Thymus (tissue), 11 donors: ENCODE measurements at regions not wholly inside any gene's neighbourhood (a gene's known extent, or its start where the extent isn't known, plus 50 kb on each side); places are given as distances from the start of the nearest gene placed in this dataset.

Experiments used
- DNase-seq, 9 donors: peaks; one replicate each; pipeline ENCODE4 v3.0.0-alpha.2; 2013; ENCODE audit warnings: low spot score in 9 of 9, low read depth in 6 of 9, missing footprints in 1 of 9
- H3K27ac ChIP-seq, 2 donors: one replicate each; pipeline ENCODE4 v1.5.1; 2013; ENCODE audit warnings: control low read depth in 1 of 2, low read depth in 1 of 2, low read length in 1 of 2, mild to moderate bottlenecking in 1 of 2, moderate library complexity in 1 of 2
- H3K27me3 ChIP-seq, 2 donors: one replicate each; pipeline ENCODE4 v1.5.1; 2013; ENCODE audit warnings: low read length in 1 of 2; ENCODE audit not compliant: control insufficient read depth in 2 of 2, insufficient read depth in 1 of 2
- H3K36me3 ChIP-seq, 2 donors: one replicate each; pipeline ENCODE4 v1.5.1; 2013; ENCODE audit warnings: low read length in 1 of 2, mild to moderate bottlenecking in 1 of 2, moderate library complexity in 1 of 2; ENCODE audit not compliant: control insufficient read depth in 2 of 2, insufficient read depth in 2 of 2
- H3K4me1 ChIP-seq, 2 donors: one replicate each; pipeline ENCODE4 v1.5.1; 2013; ENCODE audit warnings: low read length in 2 of 2; ENCODE audit not compliant: control insufficient read depth in 2 of 2, insufficient read depth in 2 of 2
- H3K4me3 ChIP-seq, 2 donors: one replicate each; pipeline ENCODE4 v1.5.1; 2013; ENCODE audit warnings: low read length in 2 of 2, control low read depth in 1 of 2, mild to moderate bottlenecking in 1 of 2
- H3K9me3 ChIP-seq, 2 donors: one replicate each; pipeline ENCODE4 v1.5.1; 2013; ENCODE audit warnings: low read length in 1 of 2, mild to moderate bottlenecking in 1 of 2; ENCODE audit not compliant: control insufficient read depth in 2 of 2, insufficient read depth in 1 of 2
- WGBS: extraction: QIAGEN DNeasy Blood & Tissue Kit; methylation state at CpG from one replicate; pipeline ENCODE4 v1.1.7; 2013; 5-methylcytosine and 5-hydroxymethylcytosine counted together
- donor health status: healthy.

DNA sequence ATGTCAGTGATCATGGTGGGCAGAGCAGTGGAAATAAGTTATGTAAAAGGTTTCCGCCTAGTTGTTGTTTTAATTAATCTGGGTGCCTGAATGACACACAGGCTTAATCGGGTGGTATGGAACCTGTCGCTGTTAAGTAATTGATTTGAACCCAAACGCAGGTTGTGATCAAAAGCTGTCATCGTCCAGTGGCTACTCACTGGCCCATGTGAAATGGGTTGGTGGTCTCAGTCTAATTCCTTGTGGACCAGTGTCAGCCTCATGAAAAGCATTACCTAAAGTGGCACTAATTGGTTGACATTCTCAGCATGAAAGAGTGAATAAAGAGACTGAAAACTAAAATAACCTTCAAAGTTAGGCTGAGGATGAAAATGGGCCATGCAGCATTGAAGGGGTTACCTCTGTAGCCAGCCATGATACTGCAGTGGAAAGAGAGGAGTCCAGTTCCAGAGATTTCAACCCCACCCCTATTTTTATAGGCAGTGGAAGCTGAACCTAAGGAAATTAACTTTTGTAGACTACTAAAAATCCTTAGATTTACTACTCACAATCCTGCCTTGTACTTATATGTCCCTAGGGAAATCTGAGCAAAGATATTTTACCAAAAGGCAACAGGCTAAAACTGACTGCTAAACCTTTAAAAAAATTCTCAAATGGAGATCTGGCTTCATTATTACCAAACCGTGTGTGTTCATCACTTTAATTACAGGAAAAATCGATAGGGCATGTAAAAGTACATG is 251.7 kb upstream of the TENM3 start:
- no peaks in the 10 kb centered on the region for H3K27me3 ChIP-seq
- no peaks in the 10 kb centered on the region for H3K4me1 ChIP-seq
- no peak for DNase-seq
- no peak overlapping the region for H3K4me3 ChIP-seq
- 91% methylated on average over 7 of the region's 7 CpGs for WGBS
- H3K9me3 ChIP-seq: no peaks in the 10 kb centered on the region
- no peaks in the 10 kb centered on the region for H3K36me3 ChIP-seq
- H3K27ac ChIP-seq: no peak overlapping the region

DNA sequence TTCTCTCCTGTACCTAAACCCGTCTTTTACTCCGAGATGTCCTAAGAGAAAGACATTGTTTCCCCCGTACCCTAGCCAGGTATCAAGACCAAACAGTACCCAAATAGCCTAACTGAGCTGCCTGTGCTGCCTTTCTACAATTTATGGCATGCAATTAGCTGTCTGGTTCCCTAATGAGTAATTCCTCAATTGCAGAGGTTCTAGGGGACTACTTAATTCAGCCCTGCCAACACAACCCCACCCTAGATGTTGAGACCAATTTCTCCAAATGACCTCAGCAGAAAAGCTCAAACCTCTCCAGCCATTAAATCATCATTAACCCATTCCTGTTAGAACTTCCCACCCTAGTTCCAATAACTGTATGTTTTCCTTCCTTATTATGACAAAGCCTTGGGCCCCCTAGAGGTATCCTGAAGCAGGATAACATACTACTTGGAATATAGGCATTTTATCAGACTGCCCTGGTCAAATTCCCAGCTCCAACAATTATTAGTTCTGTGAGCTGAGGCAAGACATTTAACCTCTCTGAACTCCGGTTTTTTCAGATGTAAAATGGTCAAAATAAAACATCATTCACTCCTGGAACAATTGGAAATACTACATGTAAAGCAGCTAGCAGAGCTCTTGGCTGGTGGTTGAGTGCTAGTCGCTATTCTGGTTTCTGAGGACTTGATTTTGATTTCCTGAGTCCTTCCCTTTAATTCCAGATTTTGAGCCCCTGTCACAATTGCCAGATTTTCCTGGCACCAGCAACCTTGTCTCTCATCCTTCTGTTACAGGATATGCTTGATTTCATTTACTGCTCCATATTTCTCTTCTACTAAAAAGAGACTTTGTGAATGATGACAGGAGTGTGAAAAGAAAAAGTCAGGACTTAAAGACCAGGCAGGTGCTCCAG is 244.6 kb upstream of the TENM3 start:
- no peaks in the 10 kb centered on the region for H3K4me1 ChIP-seq
- no peaks in the 10 kb centered on the region for H3K36me3 ChIP-seq
- DNase-seq: no peak
- WGBS: 76% methylated on average over 5 of the region's 5 CpGs
- no peak overlapping the region for H3K27ac ChIP-seq
- H3K27me3 ChIP-seq: no peaks in the 10 kb centered on the region
- H3K4me3 ChIP-seq: no peak overlapping the region
- no peaks in the 10 kb centered on the region for H3K9me3 ChIP-seq

DNA sequence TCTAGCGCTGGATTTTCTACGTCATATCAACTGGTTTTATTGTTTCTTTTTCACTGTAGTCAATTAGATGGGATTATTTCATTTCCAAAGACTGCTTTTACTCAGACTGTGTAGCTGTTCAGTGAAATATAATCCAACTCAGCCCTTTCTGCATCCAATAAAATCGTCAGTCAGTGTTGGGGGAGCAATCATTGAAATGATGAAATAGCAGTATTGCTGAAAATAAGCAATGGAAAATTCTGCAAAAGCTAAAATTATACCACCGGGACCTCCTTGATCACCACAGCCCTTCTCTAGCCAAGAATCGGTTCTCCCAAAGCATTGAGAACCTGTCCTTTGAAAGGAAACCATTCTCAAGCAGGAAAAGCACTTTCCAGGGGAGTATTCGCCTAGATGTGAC is 243.1 kb upstream of the TENM3 start:
- H3K9me3 ChIP-seq: no peaks in the 10 kb centered on the region
- no peak for DNase-seq
- H3K27ac ChIP-seq: no peak overlapping the region
- H3K4me1 ChIP-seq: no peaks in the 10 kb centered on the region
- no peak overlapping the region for H3K4me3 ChIP-seq
- no peaks in the 10 kb centered on the region for H3K36me3 ChIP-seq
- 90% methylated on average over 6 of the region's 6 CpGs for WGBS
- no peaks in the 10 kb centered on the region for H3K27me3 ChIP-seq

DNA sequence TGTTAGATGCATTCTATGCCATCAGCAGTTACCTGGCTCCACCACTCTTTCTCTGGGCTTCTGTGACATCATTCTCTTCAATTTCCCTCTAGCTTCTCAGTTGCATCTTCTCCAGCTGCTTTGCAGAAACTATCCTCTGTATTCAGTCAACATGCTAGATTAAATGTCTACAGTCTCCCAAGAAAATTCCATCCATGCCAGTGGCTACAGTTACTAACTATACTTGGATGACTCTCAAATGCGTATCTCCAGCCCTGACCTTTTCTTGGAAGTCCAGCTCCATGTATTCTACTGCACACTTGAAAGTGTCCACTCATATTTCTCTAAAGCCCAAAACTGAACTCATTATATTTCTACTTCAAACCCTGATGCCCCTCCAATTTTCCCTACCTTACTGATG is 232.3 kb upstream of the TENM3 start:
- Histone ChIP-seq H3K4me1 (no peaks in the 10 kb centered on the region), H3K36me3 (no peaks in the 10 kb centered on the region), H3K9me3 (peaks cover 0 to 12% of the 10 kb centered on the region in 2 donors), H3K27ac (no peak overlapping the region), H3K4me3 (no peak overlapping the region), H3K27me3 (no peaks in the 10 kb centered on the region)
- 94% methylated on average over 1 of the region's 1 CpG for WGBS
- DNase-seq: no peak

DNA sequence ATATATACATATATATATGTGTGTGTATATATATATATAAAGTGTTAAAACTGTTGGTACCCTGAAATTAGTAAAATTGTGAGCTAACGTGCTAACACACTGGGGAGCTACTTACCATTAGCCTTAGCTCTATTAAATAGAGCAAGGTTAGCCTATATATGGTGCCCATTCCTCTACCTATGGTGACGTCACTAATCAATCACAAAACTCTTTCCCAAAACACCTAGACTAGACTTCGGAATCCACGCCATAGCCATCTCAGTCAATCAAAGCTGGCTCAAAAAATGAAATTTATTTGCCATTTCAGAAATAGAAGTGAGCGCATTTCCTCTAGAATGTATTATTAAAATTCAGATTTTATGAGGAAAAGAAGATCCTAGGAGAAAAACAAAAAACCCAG is 229.0 kb upstream of the TENM3 start:
- Histone ChIP-seq H3K27ac (no peak overlapping the region), H3K9me3 (peaks cover 0 to 7% of the 10 kb centered on the region in 2 donors), H3K4me3 (no peak overlapping the region), H3K27me3 (no peaks in the 10 kb centered on the region), H3K4me1 (no peaks in the 10 kb centered on the region), H3K36me3 (no peaks in the 10 kb centered on the region)
- 77% methylated on average over 5 of the region's 5 CpGs for WGBS
- DNase-seq: no peak

DNA sequence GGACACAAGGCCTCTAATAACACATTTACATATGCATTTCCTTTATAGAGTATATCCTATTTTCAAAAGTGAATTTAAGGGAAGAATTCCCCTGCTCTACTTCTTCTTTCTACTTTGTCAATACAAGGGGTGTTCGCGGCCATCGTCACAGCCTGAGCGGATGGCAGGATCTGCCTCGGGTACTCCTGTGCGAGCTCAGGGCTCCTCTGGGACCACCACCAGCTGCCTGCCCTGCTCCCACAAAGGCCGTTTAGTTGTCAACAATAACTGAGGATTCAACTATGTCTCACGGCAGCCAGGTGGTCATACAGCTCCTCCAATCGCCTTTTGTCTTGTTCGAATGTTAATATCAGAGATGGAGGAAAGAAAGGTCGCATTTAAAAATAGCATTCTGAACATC is 228.2 kb upstream of the TENM3 start:
- Histone ChIP-seq H3K9me3 (no peaks in the 10 kb centered on the region), H3K4me3 (no peak overlapping the region), H3K36me3 (no peaks in the 10 kb centered on the region), H3K27ac (no peak overlapping the region), H3K4me1 (no peaks in the 10 kb centered on the region), H3K27me3 (no peaks in the 10 kb centered on the region)
- 93% methylated on average over 11 of the region's 11 CpGs for WGBS
- DNase-seq: no peak

DNA sequence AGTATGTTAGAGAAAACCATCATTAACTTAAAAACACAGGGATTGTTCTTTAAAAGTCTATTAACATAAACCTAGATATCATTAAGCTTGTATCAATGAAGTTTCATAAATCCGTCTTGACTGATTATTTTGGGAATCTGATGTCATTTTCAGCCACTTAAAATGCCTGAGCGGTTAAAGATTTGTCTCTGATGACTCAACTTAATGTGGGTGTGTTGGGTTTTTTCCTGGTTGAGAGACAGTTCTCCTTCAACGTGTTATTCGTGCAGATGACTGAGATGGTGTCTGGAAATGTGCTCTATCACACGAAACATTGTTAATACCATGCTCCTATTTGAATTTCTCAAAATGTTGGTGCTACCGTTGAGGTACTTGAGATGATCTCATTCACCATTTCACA is 227.3 kb upstream of the TENM3 start:
- no peak overlapping the region for H3K27ac ChIP-seq
- no peak overlapping the region for H3K4me3 ChIP-seq
- no peaks in the 10 kb centered on the region for H3K36me3 ChIP-seq
- no peaks in the 10 kb centered on the region for H3K27me3 ChIP-seq
- H3K4me1 ChIP-seq: no peaks in the 10 kb centered on the region
- H3K9me3 ChIP-seq: no peaks in the 10 kb centered on the region
- DNase-seq: no peak
- WGBS: 94% methylated on average over 6 of the region's 6 CpGs

DNA sequence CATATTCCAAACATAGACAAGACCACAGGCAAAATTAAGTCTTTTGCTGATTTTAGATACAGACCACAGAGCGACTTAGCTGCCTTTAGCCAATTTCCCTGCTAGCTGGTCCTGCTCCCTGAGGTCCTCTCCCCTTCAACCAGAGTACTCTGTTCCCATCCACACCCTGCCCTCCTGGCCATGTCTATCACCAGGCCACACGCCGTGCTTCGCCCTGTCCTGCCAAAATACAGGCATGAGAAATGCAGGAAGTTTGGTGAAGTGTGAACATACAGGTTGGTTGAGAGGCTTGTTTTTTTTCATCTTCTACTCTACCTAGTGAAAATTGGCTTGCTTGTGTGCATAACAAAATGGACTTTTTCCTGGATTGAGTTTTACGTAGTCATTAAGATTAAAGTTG is 226.2 kb upstream of the TENM3 start:
- no peak overlapping the region for H3K27ac ChIP-seq
- H3K9me3 ChIP-seq: no peaks in the 10 kb centered on the region
- no peak overlapping the region for H3K4me3 ChIP-seq
- no peaks in the 10 kb centered on the region for H3K27me3 ChIP-seq
- no peaks in the 10 kb centered on the region for H3K4me1 ChIP-seq
- no peak for DNase-seq
- H3K36me3 ChIP-seq: no peaks in the 10 kb centered on the region
- WGBS: 93% methylated on average over 5 of the region's 5 CpGs

DNA sequence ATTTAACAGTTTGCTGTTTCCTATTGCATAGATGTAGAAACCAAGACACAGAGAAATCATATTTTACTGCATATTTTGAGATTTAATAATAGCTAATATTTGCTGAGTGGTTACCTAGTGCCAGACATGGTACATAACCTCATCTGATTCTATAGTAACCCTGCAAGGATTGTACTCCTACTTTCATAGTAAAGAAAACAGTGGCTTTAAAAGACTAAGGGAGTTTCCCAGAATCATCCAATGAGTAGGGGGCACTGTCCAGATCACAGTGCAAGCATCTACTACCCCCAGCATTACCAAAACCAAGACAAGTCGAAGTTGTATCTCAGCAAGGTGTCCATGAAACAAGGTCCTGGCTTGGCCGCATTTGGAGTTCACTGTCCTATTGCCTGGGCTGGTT is 224.5 kb upstream of the TENM3 start:
- no peaks in the 10 kb centered on the region for H3K9me3 ChIP-seq
- no peak overlapping the region for H3K27ac ChIP-seq
- no peak overlapping the region for H3K4me3 ChIP-seq
- no peaks in the 10 kb centered on the region for H3K4me1 ChIP-seq
- DNase-seq: no peak
- H3K27me3 ChIP-seq: no peaks in the 10 kb centered on the region
- no peaks in the 10 kb centered on the region for H3K36me3 ChIP-seq
- 92% methylated on average over 2 of the region's 2 CpGs for WGBS
